GM21717 (cell line): ENCODE measurements at regions not wholly inside any gene's neighbourhood (a gene's known extent, or its start where the extent isn't known, plus 50 kb on each side); places are given as distances from the start of the nearest gene placed in this dataset.
A peak's percentile ranks its signal among the peaks of the same experiment; 100 is the strongest.
"Not testable (repeated sequence)": the region's sequence is repeated elsewhere in the genome, so short reads cannot be mapped to it uniquely, and the experiment has no call there.

Source experiments
- ATAC-seq: cut with Tn5 transposase; IDR thresholded peaks from one replicate; pipeline ENCODE4 v1.9.1; 2021; ENCODE audit warnings: mild to moderate bottlenecking, moderate library complexity; ENCODE audit not compliant: unreplicated experiment

- not testable (repeated sequence) for ATAC-seq
Observed at GRCh38 chr5:97234380-97234779, 51.3 kb upstream of the RIOK2 start.

- no peak for ATAC-seq
Observed at GRCh38 chr5:97242341-97242740, 59.3 kb upstream of the RIOK2 start.

GRCh38 chr5:97243353-97243752, 60.3 kb upstream of the RIOK2 start:
- ATAC-seq: no peak

- ATAC-seq: no peak
Observed at GRCh38 chr5:97245386-97245785, 62.3 kb upstream of the RIOK2 start.

GRCh38 chr5:97250113-97250512, 67.1 kb upstream of the RIOK2 start:
- ATAC-seq: no peak

- ATAC-seq: no peak
Observed at GRCh38 chr5:97266076-97266475, 83.0 kb upstream of the RIOK2 start.

- no peak for ATAC-seq
Observed at GRCh38 chr5:97266576-97266975, 83.5 kb upstream of the RIOK2 start.

GRCh38 chr5:97267767-97268166, 84.7 kb upstream of the RIOK2 start:
- no peak for ATAC-seq

- ATAC-seq: no peak
Observed at GRCh38 chr5:97276474-97277120, 93.5 kb upstream of the RIOK2 start.

GRCh38 chr5:97281257-97281656, 98.2 kb upstream of the RIOK2 start:
- no peak for ATAC-seq

GRCh38 chr5:97297063-97297703, 114.1 kb upstream of the RIOK2 start:
- peak; percentile 95 for ATAC-seq

GRCh38 chr5:97297704-97298091, 114.7 kb upstream of the RIOK2 start:
- ATAC-seq: peak; percentile 19

GRCh38 chr5:97301181-97301580, 118.1 kb upstream of the RIOK2 start:
- not testable (repeated sequence) for ATAC-seq

- no peak for ATAC-seq
Observed at GRCh38 chr5:97338729-97339128, 155.7 kb upstream of the RIOK2 start.

GRCh38 chr5:97355775-97356174, 172.7 kb upstream of the RIOK2 start:
- ATAC-seq: peak; percentile 98

- no peak for ATAC-seq
Observed at GRCh38 chr5:97363577-97363976, 180.5 kb upstream of the RIOK2 start.

GRCh38 chr5:97364731-97365130, 181.7 kb upstream of the RIOK2 start:
- ATAC-seq: no peak

- ATAC-seq: no peak
Observed at GRCh38 chr5:97365163-97365845, 182.3 kb upstream of the RIOK2 start.

GRCh38 chr5:97365918-97366317, 182.9 kb upstream of the RIOK2 start:
- ATAC-seq: no peak

GRCh38 chr5:97375959-97376358, 192.9 kb upstream of the RIOK2 start:
- no peak for ATAC-seq

- ATAC-seq: no peak
Observed at GRCh38 chr5:97377582-97377981, 194.5 kb upstream of the RIOK2 start.

- no peak for ATAC-seq
Observed at GRCh38 chr5:97383996-97384395, 200.9 kb upstream of the RIOK2 start.
